ENCODE measurements at regions not wholly inside any gene's neighbourhood (a gene's known extent, or its start where the extent isn't known, plus 50 kb on each side); places are given as distances from the start of the nearest gene placed in this dataset.

DNA sequence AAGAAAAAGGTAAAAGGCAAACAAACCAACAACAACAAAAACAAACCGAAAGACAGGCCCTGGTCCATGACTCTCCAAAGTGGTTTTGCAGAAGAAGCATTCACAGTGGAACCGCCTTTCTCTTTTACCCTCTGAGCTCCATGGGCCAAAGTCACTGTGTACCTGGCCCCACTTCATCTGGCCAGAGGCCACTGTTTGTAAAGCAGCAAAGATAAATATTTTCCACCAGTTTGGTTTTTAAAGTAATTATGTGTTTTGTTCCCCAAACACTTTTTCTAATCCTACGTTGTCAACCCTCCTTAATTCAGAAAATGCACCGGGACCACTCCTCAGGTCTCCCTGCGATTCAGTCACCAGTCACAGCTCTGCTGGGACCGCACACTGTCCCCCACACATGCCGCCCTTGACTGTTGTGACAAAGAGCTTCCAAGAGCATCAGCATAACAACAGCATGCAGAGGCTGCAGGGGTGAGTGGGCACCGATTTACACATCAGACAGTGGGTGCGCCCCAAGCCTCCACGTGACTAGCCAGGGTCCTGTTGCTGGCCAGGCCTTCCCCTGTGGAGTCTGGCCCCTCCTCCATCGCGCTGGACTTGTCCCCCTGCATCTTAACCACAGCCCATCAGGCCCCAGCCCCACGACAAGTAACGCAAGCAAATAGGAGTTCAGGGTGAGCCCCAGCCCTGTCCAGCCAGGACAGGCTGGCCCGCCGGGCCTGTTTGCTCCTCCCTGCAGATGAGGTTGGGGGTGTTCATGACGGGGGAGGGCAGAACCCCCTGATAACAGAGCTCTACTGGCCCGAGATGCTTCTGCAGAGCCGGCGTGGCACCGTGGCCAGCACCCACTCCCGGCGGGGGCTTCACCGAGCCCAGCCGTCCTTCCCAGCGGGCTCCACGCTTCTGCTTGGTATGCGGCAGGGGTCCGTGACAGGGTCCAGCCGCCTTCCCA is 65.2 kb upstream of the DIO3 start:
- CTCF ChIA-PET, result no interaction called here
- no peaks in the 10 kb centered on the region for H3K9me3 ChIP-seq (replicated peaks; ENCODE audit: control insufficient read depth, insufficient read depth, low read length)
- H4K20me1 ChIP-seq (replicated peaks; ENCODE audit: control insufficient read depth, extremely low read depth, insufficient read depth, low read length), result no peaks in the 10 kb centered on the region
- POLR2A ChIA-PET, result no interaction called here
- no peak overlapping the region for H3K4me2 ChIP-seq (ENCODE audit: insufficient read depth, low read length)
- TF ChIP-seq CTCF (IDR thresholded peaks at IDR 0.05; ENCODE audit: extremely low read depth in 1 of 2, insufficient read depth in 1 of 2, low read depth in 1 of 2, low read length in 2 of 2), result no peak
- no peak for TF ChIP-seq MAX (IDR thresholded peaks at IDR 0.05; ENCODE audit: insufficient read depth, insufficient read length)
- no peak for TF ChIP-seq JUN (IDR thresholded peaks at IDR 0.05; ENCODE audit: borderline replicate concordance, insufficient read depth, insufficient read length, low read depth)
- TF ChIP-seq POLR2A (IDR thresholded peaks at IDR 0.05; ENCODE audit: low read depth, low read length), result no peak
- no peak for TF ChIP-seq MYC (IDR thresholded peaks at IDR 0.05; ENCODE audit: low read depth, low read length)
- no peak for TF ChIP-seq GATA2 (IDR thresholded peaks at IDR 0.05; ENCODE audit: insufficient read depth, insufficient read length, low read depth, low read length)
- H3K27ac ChIP-seq (ENCODE audit: insufficient read depth, low read depth, low read length), result no peak overlapping the region
- intact Hi-C loops (cut with micrococcal nuclease) (no loop called here), dilution Hi-C loops (cut with MboI; ENCODE audit: extremely low pct_ligation_motif_present, low sequenced_read_pairs) (no loop called here)
- no peak for DNase-seq (ENCODE audit: low read depth, low spot score)
- no peaks in the 10 kb centered on the region for H3K9me1 ChIP-seq (replicated peaks; ENCODE audit: control insufficient read depth, extremely low read depth, insufficient read depth, low read length)
- no peaks in the 10 kb centered on the region for H3K27me3 ChIP-seq (ENCODE audit: control insufficient read depth in 2 of 2, insufficient read depth in 2 of 2, low read length in 2 of 2)
- no TSS peak for BruUV-seq (replicated peaks)
- H2AFZ ChIP-seq (ENCODE audit: low read depth, low read length), result no peak overlapping the region
- no peaks in the 10 kb centered on the region for H3K79me2 ChIP-seq (ENCODE audit: control insufficient read depth, insufficient read depth, low read length)
- H3K4me1 ChIP-seq (ENCODE audit: control insufficient read depth, extremely low read depth, insufficient read depth, low read length), result no peaks in the 10 kb centered on the region
- no peak for FAIRE-seq
- H3K4me3 ChIP-seq (replicated peaks in 1 of 3; ENCODE audit: insufficient read depth in 1 of 3, low read depth in 1 of 3, low read length in 3 of 3), result no peak overlapping the region
- H3K9ac ChIP-seq (replicated peaks; ENCODE audit: extremely low read depth, insufficient read depth, low read length), result no peak overlapping the region
- H3K36me3 ChIP-seq (ENCODE audit: control insufficient read depth in 2 of 2, extremely low read depth in 1 of 2, insufficient read depth in 2 of 2, low read length in 2 of 2), result no peaks in the 10 kb centered on the region

All from endothelial cell of umbilical vein (primary cell).